Right renal cortex interstitium (tissue), 3 donors: ENCODE measurements at regions not wholly inside any gene's neighbourhood (a gene's known extent, or its start where the extent isn't known, plus 50 kb on each side); places are given as distances from the start of the nearest gene placed in this dataset.

Source experiments
- DNase-seq, 3 donors: peaks; one replicate each; pipeline ENCODE4 v3.0.0-alpha.2; 2013; ENCODE audit warnings: low read depth in 3 of 3, low spot score in 2 of 3

DNA sequence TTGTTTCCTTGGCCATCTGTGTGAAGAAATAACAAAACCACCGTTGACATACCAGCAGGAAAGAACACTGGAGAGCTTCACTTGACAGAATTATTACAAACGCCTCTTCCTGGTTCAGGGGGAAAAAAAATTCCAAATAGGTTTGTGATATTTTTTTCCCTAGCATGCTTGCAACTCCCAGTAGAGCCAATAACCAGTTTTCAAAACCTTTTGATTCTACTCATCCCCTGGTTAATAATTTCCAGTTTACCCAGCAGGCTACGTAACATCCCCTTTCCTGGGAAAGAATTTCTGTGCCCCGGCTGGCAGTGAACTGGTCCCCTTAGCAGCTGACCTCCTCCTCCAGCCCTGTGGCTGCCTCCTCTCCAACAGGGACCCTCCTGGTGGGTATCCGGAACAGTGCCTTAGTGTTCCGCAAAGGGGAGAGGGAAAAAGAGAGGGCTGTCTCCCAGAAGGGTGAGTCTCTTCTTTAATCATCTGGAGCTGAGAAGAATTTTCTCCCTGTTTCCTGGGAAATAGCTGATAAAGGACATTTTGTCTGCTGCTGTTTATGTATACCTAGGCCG lies 72.8 kb upstream of the BOD1 start:
- no peak for DNase-seq

- DNase-seq = no peak
These were observed 73.4 kb upstream of the BOD1 start for GRCh38 chr5:173689737-173690360.

- no peak for DNase-seq
These were observed 75.5 kb upstream of the BOD1 start for GRCh38 chr5:173691931-173692330.

- DNase-seq = no peak
These were observed 77.2 kb upstream of the BOD1 start for GRCh38 chr5:173693670-173694069.

- DNase-seq = no peak
These were observed 79.8 kb upstream of the BOD1 start for GRCh38 chr5:173696216-173696615.

DNA sequence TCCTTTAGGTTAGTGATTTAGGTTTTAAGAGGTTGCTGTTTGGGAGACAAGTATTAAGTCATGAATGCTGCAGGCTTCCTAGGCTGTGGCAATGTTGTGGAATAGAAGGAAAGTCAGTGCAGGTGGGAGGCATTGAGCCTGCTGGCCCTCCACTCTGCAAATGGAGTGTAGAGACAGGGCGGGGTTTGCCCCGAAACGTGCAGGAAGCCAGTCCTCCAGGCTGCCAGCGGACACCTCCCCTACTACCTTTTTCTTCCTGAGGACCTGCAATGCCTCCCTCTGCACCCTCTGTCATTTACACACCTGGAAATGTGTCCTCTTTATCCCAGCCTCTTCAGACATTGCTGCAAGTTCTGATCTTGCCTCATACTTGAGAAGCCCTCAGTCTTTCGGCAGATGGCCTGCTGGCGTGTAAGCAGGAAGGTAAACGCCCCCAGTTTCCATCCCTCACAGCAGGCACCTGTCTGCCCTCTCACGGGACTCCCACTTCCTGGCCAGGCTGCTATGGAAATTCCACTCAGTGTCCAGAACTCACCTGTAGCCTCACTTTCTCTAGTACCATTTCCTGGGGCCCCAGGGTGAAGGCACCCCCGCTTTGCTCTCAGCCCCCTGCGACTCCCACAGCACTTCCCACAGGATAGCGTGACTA lies 81.6 kb upstream of the BOD1 start:
- no peak for DNase-seq

GRCh38 chr5:173699966-173700365 lies 83.5 kb upstream of the BOD1 start:
- no peak for DNase-seq

DNA sequence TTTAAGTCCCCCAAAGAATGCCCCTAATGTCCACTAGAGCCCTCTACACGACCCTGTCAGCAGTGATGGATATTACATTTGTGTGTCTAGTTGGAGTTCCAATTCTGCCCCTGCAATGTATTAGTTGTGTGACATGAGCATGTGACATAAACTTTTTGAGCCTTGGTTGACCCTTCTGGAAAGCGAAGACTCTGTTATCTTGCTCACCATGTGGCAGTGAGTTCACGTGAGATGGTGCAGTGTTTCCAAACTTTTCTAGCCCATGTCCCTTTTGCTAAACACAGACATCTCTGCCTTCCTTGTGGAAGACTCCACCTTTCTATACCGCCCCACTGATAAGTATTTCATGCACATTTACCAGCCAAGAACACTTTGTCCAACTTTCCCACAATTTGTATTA lies 87.0 kb upstream of the BOD1 start:
- DNase-seq = no peak

DNA sequence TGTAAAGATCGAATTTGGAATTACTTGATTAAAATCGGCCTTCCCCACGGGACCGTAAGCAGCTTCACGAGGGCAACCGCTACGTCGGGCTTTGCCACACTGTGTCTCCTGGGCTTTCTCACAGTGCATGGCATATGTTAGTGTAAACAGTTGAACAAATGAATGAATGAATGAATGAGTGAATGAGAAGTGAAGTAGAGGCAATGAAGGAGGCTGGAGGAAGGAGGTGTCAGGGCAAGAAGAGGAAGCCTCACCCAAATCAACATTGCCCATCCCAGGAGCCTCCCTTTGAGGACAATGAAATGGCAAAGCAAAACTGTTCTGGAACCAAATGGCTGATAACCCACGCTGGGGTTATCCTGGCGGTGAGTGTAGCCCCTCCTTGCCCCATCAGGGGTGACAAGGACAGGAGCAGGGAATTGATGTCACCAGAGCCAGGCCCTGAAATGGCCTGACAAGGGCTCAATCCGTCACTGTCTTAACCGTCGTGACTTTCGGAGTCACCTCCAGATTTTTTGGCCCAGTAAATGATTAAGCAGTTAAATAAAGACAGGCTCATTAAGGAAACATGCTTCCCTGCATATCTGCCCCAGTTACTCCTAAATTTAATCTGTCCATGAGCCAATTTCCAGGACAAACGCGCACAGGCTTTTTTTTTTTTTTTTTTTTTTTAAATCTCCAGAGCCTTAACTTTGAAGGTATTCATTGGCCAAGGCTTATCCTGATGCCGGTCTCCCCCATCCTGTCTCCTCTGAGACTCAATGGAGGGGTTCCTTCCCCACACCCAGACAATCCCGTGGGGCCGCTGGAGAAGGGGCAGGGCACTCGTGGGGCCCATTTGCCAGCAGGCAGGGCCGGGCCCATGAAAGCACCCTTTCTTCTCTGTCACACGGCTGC lies 88.4 kb upstream of the BOD1 start:
- DNase-seq = no peak

DNA sequence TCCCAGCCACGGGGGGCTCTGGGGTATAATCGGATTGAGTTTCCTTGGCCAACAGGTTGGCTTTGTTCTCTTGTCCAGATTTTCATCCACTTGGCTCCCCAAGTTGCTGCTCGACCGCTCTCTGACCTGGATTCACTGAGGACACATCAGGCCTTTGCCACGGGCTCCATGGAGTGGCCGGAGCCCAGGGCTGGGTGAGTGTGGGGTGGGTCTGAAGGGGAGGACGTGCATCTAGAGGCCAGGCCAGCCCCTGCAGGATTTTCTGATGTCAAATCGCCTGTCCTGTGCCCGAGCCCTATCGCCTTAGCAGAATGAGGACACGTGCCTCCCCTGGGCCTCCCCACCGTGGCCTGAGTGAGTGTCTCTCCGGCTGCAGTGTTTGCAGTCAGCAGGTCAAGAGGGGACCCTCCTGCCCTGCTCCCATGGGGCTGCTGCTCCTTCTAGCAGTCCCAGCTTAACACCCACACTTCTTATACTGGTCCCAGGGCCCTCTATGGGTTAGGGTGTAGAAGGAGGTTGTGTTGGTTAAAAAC lies 89.1 kb upstream of the BOD1 start:
- DNase-seq = no peak

- no peak for DNase-seq
These were observed 90.2 kb upstream of the BOD1 start for GRCh38 chr5:173706700-173707099.

DNA sequence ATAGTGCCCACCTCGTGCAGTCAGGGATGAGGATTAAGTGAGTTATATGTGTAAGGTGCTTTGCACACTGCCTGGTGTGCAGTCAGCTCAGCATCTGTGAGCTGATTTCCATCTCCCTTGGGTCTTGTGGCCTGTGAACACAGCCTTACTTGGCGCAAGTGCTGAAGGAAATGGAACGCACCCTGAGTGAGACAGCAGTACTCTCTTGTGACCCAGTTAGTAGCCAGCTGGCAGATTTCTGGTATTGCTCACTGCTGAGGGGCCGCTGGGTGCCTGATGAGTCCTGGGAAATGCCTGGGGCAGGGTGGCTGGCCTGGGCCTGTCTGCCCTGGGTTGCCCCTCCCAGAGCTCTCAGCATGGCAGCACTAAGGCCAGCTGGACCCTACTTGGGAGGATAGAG lies 90.9 kb upstream of the BOD1 start:
- DNase-seq = no peak

DNA sequence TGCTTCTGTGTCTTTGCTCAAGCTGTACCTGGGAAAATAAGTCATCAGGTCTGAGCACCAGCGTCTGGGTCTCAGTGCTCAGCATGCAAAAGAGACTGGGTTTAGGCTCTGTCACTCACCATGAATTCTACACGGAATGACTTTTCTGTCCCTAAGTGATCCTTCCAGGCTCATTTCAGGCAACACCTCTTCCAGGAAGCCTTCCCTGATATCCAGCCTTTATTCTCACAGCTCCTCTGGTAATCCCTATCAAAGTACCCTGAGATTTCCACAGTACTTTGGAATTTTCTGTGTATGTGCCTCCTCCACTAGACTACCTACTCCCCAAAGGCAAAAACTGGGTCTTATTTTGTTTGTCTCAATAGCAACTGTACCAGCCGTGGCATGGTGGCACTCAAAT lies 92.7 kb upstream of the BOD1 start:
- no peak for DNase-seq

GRCh38 chr5:173709761-173710160 lies 93.3 kb upstream of the BOD1 start:
- no peak for DNase-seq

GRCh38 chr5:173710528-173710927 lies 94.1 kb upstream of the BOD1 start:
- DNase-seq = no peak

- DNase-seq = no peak
These were observed 95.0 kb upstream of the BOD1 start for GRCh38 chr5:173711466-173711865.

GRCh38 chr5:173712609-173713175 lies 96.2 kb upstream of the BOD1 start:
- no peak for DNase-seq

GRCh38 chr5:173714551-173715428 lies 98.3 kb upstream of the BOD1 start:
- no peak for DNase-seq

DNA sequence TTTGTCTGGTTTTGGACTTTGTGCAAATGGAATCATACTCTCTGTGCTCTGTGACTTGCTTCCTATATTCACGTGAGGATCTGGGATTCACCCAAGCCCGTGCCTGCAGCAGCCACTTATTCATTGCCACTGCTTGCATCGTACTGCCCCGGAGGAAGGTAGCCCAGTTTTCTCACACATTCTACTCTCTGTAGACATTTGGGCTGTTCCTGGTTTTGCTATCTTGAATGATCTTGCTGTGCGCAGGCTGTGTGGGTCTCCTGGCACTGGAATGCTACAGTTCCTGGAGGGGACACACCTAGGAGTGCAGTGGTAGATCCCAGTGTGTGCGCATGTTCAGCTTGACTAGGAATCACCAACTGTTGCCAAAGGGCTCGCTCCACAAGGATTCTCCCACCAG lies 99.2 kb upstream of the BOD1 start:
- no peak for DNase-seq
